ENCODE measurements at regions not wholly inside any gene's neighbourhood (a gene's known extent, or its start where the extent isn't known, plus 50 kb on each side); places are given as distances from the start of the nearest gene placed in this dataset.

DNA sequence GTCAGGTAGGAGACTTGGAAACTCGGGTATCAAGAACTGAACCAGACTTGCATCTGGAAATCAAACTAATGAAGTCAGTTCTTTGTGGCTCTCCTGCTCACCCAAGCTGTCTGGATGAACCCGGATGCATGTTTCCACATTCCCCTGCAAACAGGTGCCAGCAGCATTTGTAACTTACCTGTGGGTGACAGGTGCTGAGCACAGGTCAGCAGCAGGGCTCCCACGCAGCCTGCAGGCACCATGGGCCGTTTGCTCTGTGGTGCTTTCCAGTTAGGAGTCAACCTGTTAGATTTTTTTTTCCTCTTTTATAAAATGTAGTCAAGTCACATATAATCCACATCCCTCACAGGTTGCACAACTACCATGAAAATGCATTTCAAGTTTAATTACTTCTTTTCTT is 385.6 kb upstream of the ADGRL3 start:
- TF ChIP-seq CTCF (IDR thresholded peaks at IDR 0.05; ENCODE audit: extremely low read depth, low read depth, low read length): no peak

DNA sequence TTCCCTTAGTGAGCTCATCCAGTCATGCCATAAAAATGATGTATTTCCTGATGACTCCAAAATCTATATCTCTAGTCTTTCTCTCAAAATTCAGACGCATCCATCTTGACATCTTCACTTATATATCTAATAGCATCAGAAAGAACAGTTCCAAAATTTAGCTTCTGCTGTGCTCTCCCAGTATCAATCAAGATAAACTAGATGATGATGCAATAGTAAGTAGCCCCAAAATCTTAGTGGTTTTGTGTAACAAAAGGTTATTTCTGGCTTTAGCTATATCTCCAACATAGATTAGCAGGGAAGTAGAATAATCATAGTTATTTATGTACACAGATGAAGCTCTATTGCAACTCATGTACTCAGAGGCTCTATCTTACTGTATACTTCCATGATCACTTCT is 382.5 kb upstream of the ADGRL3 start:
- Histone ChIP-seq H3K4me1 (ENCODE audit: insufficient read depth, low read length) (no peaks in the 10 kb centered on the region), H3K27me3 (ENCODE audit: insufficient read depth, low read length) (no peaks in the 10 kb centered on the region), H3K36me3 (ENCODE audit: insufficient read depth, low read length) (no peaks in the 10 kb centered on the region), H3K79me2 (ENCODE audit: insufficient read depth, low read length) (no peaks in the 10 kb centered on the region), H4K20me1 (ENCODE audit: insufficient read depth, low read length) (no peaks in the 10 kb centered on the region), H2AFZ (ENCODE audit: low read length) (no peak overlapping the region), H3K4me2 (ENCODE audit: insufficient read depth, low read length) (no peak overlapping the region), H3K27ac (ENCODE audit: low read depth, low read length) (no peak overlapping the region), H3K9me3 (ENCODE audit: low read depth, low read length) (no peaks in the 10 kb centered on the region), H3K4me3 (ENCODE audit: insufficient read depth, low read length) (no peak overlapping the region)
- DNase-seq (ENCODE audit: insufficient read length, low spot score, missing footprints): no peak
- no peak for TF ChIP-seq CTCF (IDR thresholded peaks at IDR 0.05; ENCODE audit: extremely low read depth, low read depth, low read length)

More for the DNA sequence above, 385.6 kb upstream of the ADGRL3 start:
- no peak for DNase-seq (ENCODE audit: insufficient read length, low spot score, missing footprints)
- H2AFZ ChIP-seq (ENCODE audit: low read length): no peak overlapping the region
- no peak overlapping the region for H3K4me2 ChIP-seq (ENCODE audit: insufficient read depth, low read length)
- no peaks in the 10 kb centered on the region for H3K4me1 ChIP-seq (ENCODE audit: insufficient read depth, low read length)
- H3K79me2 ChIP-seq (ENCODE audit: insufficient read depth, low read length): no peaks in the 10 kb centered on the region
- H3K4me3 ChIP-seq (ENCODE audit: insufficient read depth, low read length): no peak overlapping the region
- H4K20me1 ChIP-seq (ENCODE audit: insufficient read depth, low read length): no peaks in the 10 kb centered on the region
- H3K27me3 ChIP-seq (ENCODE audit: insufficient read depth, low read length): no peaks in the 10 kb centered on the region
- H3K36me3 ChIP-seq (ENCODE audit: insufficient read depth, low read length): no peaks in the 10 kb centered on the region
- no peaks in the 10 kb centered on the region for H3K9me3 ChIP-seq (ENCODE audit: low read depth, low read length)
- H3K27ac ChIP-seq (ENCODE audit: low read depth, low read length): no peak overlapping the region

GRCh38 chr4:60822986-60823385 is 377.1 kb upstream of the ADGRL3 start:
- TF ChIP-seq CTCF (IDR thresholded peaks at IDR 0.05; ENCODE audit: extremely low read depth, low read depth, low read length): no peak
- Histone ChIP-seq H3K27ac (ENCODE audit: low read depth, low read length) (no peak overlapping the region), H3K4me1 (ENCODE audit: insufficient read depth, low read length) (no peaks in the 10 kb centered on the region), H4K20me1 (ENCODE audit: insufficient read depth, low read length) (no peaks in the 10 kb centered on the region), H3K79me2 (ENCODE audit: insufficient read depth, low read length) (no peaks in the 10 kb centered on the region), H2AFZ (ENCODE audit: low read length) (no peak overlapping the region), H3K27me3 (ENCODE audit: insufficient read depth, low read length) (no peaks in the 10 kb centered on the region), H3K4me3 (ENCODE audit: insufficient read depth, low read length) (no peak overlapping the region), H3K4me2 (ENCODE audit: insufficient read depth, low read length) (no peak overlapping the region), H3K36me3 (ENCODE audit: insufficient read depth, low read length) (no peaks in the 10 kb centered on the region), H3K9me3 (ENCODE audit: low read depth, low read length) (no peaks in the 10 kb centered on the region)
- no peak for DNase-seq (ENCODE audit: insufficient read length, low spot score, missing footprints)

GRCh38 chr4:60840020-60840419 is 360.1 kb upstream of the ADGRL3 start:
- Histone ChIP-seq H3K27ac (ENCODE audit: low read depth, low read length) (no peak overlapping the region), H2AFZ (ENCODE audit: low read length) (no peak overlapping the region), H3K27me3 (ENCODE audit: insufficient read depth, low read length) (no peaks in the 10 kb centered on the region), H3K9me3 (ENCODE audit: low read depth, low read length) (no peaks in the 10 kb centered on the region), H4K20me1 (ENCODE audit: insufficient read depth, low read length) (no peaks in the 10 kb centered on the region), H3K4me3 (ENCODE audit: insufficient read depth, low read length) (no peak overlapping the region), H3K4me2 (ENCODE audit: insufficient read depth, low read length) (no peak overlapping the region), H3K36me3 (ENCODE audit: insufficient read depth, low read length) (no peaks in the 10 kb centered on the region), H3K4me1 (ENCODE audit: insufficient read depth, low read length) (no peaks in the 10 kb centered on the region), H3K79me2 (ENCODE audit: insufficient read depth, low read length) (no peaks in the 10 kb centered on the region)
- TF ChIP-seq CTCF (IDR thresholded peaks at IDR 0.05; ENCODE audit: extremely low read depth, low read depth, low read length): no peak
- DNase-seq (ENCODE audit: insufficient read length, low spot score, missing footprints): no peak

Data from osteoblast (primary cell).